SK-N-SH treated with all-trans-retinoic acid at 6 μM for 48 hours (cell line): ENCODE measurements at regions not wholly inside any gene's neighbourhood (a gene's known extent, or its start where the extent isn't known, plus 50 kb on each side); places are given as distances from the start of the nearest gene placed in this dataset.

Experiments
- ATAC-seq: fragments of 200-7000 bp; cut with Tn5 transposase; 3 replicates; pipeline ENCODE4 v1.9.1; 2020; ENCODE audit warnings: mild to moderate bottlenecking, moderate library complexity
- ARNTL ChIP-seq: fragments of 450-650 bp; formaldehyde crosslinking; IDR thresholded peaks from 2 replicates; pipeline ENCODE4 v1.5.0; 2020; ENCODE audit warnings: low read depth, mild to moderate bottlenecking, moderate library complexity, borderline replicate concordance
- BACH2 ChIP-seq: fragments of 250-450 bp; sonication (Bioruptor Pico); IDR thresholded peaks from 2 replicates; pipeline ENCODE4 v1.9.0; 2021; ENCODE audit warnings: mild to moderate bottlenecking, borderline replicate concordance
- CREB5 ChIP-seq: fragments of 250-450 bp; sonication (Bioruptor Pico); IDR thresholded peaks from 2 replicates; pipeline ENCODE4 v1.5.1; 2020; ENCODE audit warnings: low read depth, mild to moderate bottlenecking, moderate library complexity
- CSDC2 ChIP-seq: fragments of 250-450 bp; sonication (Bioruptor Pico); IDR thresholded peaks from 2 replicates; pipeline ENCODE4 v1.5.0; 2020; ENCODE audit warnings: mild to moderate bottlenecking, moderate library complexity
- CSRNP3 ChIP-seq: fragments of 250-450 bp; sonication (Bioruptor Pico); IDR thresholded peaks from 2 replicates; pipeline ENCODE4 v1.5.1; 2021; ENCODE audit warnings: mild to moderate bottlenecking, moderate library complexity
- ESRRG ChIP-seq: fragments of 250-450 bp; sonication (Bioruptor Pico); IDR thresholded peaks from 2 replicates; pipeline ENCODE4 v1.6.1; 2021; ENCODE audit warnings: mild to moderate bottlenecking
- ISL1 ChIP-seq: fragments of 250-450 bp; sonication (Bioruptor Pico); IDR thresholded peaks from 2 replicates; pipeline ENCODE4 v2.1.2; 2022; ENCODE audit warnings: mild to moderate bottlenecking, moderate library complexity
- OSR1 ChIP-seq: fragments of 250-450 bp; sonication (Bioruptor Pico); IDR thresholded peaks from 2 replicates; pipeline ENCODE4 v1.8.0; 2022; ENCODE audit warnings: moderate library complexity, mild to moderate bottlenecking, inconsistent platforms
- PATZ1 ChIP-seq: fragments of 250-450 bp; sonication (Bioruptor Pico); IDR thresholded peaks from 2 replicates; pipeline ENCODE4 v1.8.0; 2020; ENCODE audit warnings: mild to moderate bottlenecking, moderate library complexity, borderline replicate concordance
- PPARA ChIP-seq: fragments of 250-450 bp; sonication (Bioruptor Pico); IDR thresholded peaks from 2 replicates; pipeline ENCODE4 v1.5.0; 2020; ENCODE audit warnings: mild to moderate bottlenecking, borderline replicate concordance
- RARB ChIP-seq: fragments of 250-450 bp; sonication (Bioruptor Pico); IDR thresholded peaks from 2 replicates; pipeline ENCODE4 v1.8.0; 2021; ENCODE audit warnings: mild to moderate bottlenecking, moderate library complexity
- SNAI2 ChIP-seq: fragments of 250-450 bp; sonication (Bioruptor Pico); IDR thresholded peaks from 2 replicates; pipeline ENCODE4 v1.5.0; 2020; ENCODE audit warnings: mild to moderate bottlenecking, moderate library complexity
- TCF4 ChIP-seq: fragments of 250-450 bp; sonication (Bioruptor Pico); IDR thresholded peaks from 2 replicates; pipeline ENCODE4 v1.8.0; 2021; ENCODE audit warnings: mild to moderate bottlenecking, moderate library complexity, borderline replicate concordance
- TOX ChIP-seq: fragments of 250-450 bp; sonication (Bioruptor Pico); IDR thresholded peaks from 2 replicates; pipeline ENCODE4 v1.8.0; 2021; ENCODE audit warnings: mild to moderate bottlenecking, moderate library complexity, borderline replicate concordance
- TSHZ2 ChIP-seq: fragments of 250-450 bp; sonication (Bioruptor Pico); IDR thresholded peaks from 2 replicates; pipeline ENCODE4 v1.5.0; 2020; ENCODE audit warnings: mild to moderate bottlenecking, moderate library complexity
- ZC3H10 ChIP-seq: fragments of 250-450 bp; sonication (Bioruptor Pico); IDR thresholded peaks from 2 replicates; pipeline ENCODE4 v1.5.1; 2021; ENCODE audit warnings: mild to moderate bottlenecking, moderate library complexity
- ZFP3 ChIP-seq: fragments of 250-450 bp; sonication (Bioruptor Pico); IDR thresholded peaks from 2 replicates; pipeline ENCODE4 v1.5.0; 2020; ENCODE audit warnings: mild to moderate bottlenecking, moderate library complexity
- ZFP30 ChIP-seq: fragments of 450-650 bp; formaldehyde crosslinking; IDR thresholded peaks from 2 replicates; pipeline ENCODE4 v1.5.0; 2022; ENCODE audit warnings: mild to moderate bottlenecking, moderate library complexity
- ZNF70 ChIP-seq: fragments of 450-650 bp; formaldehyde crosslinking; IDR thresholded peaks from 2 replicates; pipeline ENCODE4 v1.5.0; 2020; ENCODE audit warnings: mild to moderate bottlenecking, moderate library complexity
- TF ChIP-seq, protein P1 (sequence below): fragments of 250-450 bp; sonication (Bioruptor Pico); IDR thresholded peaks from 2 replicates; pipeline ENCODE4 v1.8.0; 2021; ENCODE audit warnings: low read depth, mild to moderate bottlenecking, moderate library complexity, borderline replicate concordance

- no peak for ATAC-seq
- TF ChIP-seq SNAI2 (no peak), ZFP3 (CRISPR knock-in tag) (no peak), OSR1 (CRISPR knock-in tag) (no peak), CSDC2 (CRISPR knock-in tag) (no peak)
- TF ChIP-seq, protein P1, sequence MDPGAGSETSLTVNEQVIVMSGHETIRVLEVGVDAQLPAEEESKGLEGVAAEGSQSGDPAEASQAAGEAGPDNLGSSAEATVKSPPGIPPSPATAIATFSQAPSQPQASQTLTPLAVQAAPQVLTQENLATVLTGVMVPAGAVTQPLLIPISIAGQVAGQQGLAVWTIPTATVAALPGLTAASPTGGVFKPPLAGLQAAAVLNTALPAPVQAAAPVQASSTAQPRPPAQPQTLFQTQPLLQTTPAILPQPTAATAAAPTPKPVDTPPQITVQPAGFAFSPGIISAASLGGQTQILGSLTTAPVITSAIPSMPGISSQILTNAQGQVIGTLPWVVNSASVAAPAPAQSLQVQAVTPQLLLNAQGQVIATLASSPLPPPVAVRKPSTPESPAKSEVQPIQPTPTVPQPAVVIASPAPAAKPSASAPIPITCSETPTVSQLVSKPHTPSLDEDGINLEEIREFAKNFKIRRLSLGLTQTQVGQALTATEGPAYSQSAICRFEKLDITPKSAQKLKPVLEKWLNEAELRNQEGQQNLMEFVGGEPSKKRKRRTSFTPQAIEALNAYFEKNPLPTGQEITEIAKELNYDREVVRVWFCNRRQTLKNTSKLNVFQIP (CRISPR knock-in tag) = no peak
Observed at GRCh38 chr20:20799716-20800312, 87.4 kb upstream of the RALGAPA2 start.

DNA sequence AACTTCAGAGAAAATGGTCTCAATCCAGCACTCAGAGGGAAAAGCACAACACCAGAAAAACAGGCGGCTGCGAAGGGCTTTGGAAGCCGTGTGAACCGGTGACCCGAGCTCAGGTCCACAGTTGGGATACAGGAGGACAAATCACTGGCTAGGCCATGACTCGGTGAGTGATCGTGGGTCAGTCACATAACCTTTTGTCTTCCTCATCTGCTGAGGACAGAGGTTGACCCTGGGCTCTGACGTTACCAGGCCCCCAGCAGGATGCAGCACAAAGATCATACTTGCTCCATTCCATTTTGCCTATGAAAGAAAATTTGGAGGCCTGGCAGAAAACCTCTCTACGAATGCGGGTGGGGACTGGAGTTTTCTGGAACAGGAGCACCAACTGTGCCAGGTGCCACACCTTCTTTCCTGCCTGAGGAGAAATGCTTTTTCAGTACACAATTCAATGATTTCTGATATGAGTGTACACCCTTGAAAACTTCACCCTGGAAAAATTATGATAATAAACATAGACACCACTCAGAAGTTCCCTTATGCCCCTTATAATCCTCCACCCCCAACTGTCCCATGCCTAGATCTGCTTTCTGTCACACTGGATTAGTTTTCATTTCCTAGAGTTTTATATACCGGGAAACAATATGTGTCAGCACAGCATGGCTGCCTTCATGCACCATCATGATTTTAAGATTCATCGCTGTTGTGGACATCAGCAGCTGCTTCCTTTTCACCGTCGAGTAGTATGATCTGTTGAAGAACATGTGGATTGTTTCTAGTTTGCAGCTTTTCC, 85.3 kb upstream of the RALGAPA2 start:
- TF ChIP-seq ARNTL (CRISPR knock-in tag) (no peak), ZFP3 (CRISPR knock-in tag) (no peak), ZC3H10 (CRISPR knock-in tag) (no peak)
- ATAC-seq = no peak

DNA sequence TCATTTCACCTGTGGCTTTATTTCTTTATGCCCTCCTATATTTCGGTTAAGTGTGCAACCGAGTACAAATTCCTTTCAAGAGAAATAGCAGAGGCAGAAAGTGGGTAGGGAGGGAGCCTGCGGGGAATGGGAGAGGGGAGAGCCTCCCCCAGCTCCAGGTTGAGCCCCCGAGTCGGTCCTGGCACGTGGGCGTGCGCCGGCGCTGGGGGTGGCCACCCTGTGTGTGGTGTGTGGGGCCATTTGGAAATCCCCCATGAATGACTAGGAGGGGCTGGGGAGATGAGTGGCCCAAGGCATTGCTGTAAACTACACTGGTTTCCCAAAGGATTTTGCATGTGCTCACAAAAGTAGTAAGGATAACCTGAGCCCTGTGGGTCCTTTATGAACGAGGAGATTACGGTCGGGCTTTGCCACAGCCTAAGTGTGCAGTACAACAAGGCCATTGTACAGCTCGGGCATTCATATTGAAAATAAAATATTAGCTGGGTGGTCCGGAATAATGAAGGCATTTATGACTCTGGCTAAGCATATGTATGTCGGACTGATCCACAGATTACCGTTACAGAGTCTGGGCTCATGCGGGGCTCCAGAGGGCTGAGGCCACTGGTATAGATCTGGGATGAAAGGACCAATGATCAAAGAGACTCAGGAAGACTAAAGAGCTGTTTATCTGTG, 84.5 kb upstream of the RALGAPA2 start:
- TF ChIP-seq SNAI2 (no peak), PATZ1 (CRISPR knock-in tag) (no peak), TOX (CRISPR knock-in tag) (no peak), RARB (CRISPR knock-in tag) (no peak), ZFP3 (CRISPR knock-in tag) (no peak), ISL1 (CRISPR knock-in tag) (no peak)
- no peak for ATAC-seq

DNA sequence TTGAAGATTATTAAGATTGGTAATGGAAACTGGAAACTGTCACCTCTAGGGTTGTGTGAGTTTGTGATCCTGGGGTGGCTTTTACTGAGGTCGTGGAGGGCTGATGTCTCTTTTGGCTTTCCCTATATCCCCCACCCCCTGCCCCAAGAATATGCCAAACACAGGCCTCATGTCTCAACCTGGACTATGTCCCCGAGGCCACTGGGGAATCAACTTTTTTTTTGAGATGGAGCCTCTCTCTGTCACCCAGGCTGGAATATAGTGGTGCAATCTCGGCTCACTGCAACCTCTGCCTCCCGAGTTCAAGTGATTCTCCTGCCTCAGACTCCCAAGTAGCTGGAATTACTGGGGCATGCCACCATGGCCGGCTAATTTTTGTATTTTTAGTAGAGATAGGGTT, 83.3 kb upstream of the RALGAPA2 start:
- no peak for ATAC-seq
- TF ChIP-seq OSR1 (CRISPR knock-in tag) = no peak
- no peak for TF ChIP-seq CREB5 (CRISPR knock-in tag)
- TF ChIP-seq ESRRG (CRISPR knock-in tag) = no peak
- TF ChIP-seq, protein P1 (CRISPR knock-in tag) = no peak
- no peak for TF ChIP-seq TSHZ2 (CRISPR knock-in tag)
- TF ChIP-seq BACH2 (CRISPR knock-in tag) = no peak
- no peak for TF ChIP-seq ZC3H10 (CRISPR knock-in tag)
- TF ChIP-seq CSDC2 (CRISPR knock-in tag) = no peak
- no peak for TF ChIP-seq CSRNP3 (CRISPR knock-in tag)
- no peak for TF ChIP-seq TCF4 (CRISPR knock-in tag)
- no peak for TF ChIP-seq ZFP30 (CRISPR knock-in tag)
- TF ChIP-seq PPARA (CRISPR knock-in tag) = no peak
- TF ChIP-seq ZNF70 (CRISPR knock-in tag) = no peak
- no peak for TF ChIP-seq ISL1 (CRISPR knock-in tag)
